ENCODE measurements at regions not wholly inside any gene's neighbourhood (a gene's known extent, or its start where the extent isn't known, plus 50 kb on each side); places are given as distances from the start of the nearest gene placed in this dataset.

DNA sequence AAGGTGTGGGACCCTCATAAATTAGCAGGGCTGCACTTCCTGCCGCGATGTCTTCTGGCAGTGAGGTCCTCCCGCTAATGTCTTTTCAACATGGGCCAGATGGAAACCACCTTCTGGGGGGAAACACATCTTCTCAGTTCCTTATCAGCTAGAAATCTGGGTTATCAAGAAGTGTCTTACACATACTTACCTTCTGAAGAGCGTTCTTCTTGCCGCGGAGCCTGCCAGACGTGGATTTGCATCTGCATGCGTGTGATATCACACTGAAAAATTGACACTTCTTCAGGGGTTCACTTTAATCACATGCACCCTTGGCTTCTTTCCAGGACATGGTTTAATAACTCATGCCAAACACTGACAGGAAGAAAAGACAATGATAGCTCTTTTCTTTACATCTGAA is 163.5 kb upstream of the SOX11 start:
- no peak for DNase-seq

DNA sequence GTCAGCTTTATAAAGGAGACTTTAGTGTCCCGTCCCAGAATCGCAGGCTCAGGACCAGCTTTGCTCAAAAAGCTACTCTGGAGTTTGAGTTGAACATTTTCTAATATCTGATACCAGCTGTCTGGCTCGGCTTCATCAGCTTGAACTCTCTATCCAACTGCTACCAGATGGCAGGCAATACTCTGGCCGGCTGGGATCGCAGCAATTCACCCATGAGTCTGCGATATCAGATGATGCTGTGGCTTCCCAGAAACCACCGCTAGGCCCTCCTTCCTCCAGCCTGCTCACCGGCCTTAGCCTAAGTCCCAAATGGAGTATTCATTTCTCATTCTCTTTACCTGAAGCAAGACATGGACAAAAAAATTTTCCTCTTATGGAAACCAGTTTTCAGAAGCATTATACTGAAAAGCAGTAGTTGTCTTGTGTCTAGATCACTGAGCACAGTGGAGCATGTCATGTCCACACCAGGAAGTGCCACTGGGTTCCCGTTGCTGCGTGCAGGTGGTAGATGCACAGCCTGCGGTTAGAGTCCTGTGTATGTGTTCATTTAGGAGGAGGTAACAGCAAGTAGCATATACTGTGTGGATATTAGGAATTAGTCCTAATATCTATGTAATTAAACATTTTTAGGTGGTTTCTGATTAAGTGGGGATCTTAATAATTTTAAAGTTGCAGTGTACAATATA is 162.0 kb upstream of the SOX11 start:
- DNase-seq: no peak

DNA sequence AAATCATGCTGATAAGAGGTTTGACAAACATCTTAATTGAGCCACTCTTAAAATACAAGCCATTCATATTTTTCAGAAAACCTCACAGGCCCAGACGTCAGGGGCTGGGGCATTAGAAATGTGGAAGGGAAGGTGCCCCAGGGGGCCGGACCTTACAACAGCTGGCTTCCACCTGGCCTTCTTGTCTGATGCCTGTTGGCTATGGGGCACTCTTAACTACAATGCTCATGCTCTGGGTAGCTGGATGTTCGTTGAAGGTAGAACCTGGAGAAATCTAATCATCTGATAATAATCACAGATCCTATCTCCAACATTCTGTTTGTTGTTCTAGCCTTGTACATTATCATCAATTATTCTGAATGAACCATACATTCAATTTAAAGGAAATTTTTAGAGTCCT is 156.9 kb upstream of the SOX11 start:
- no peak for DNase-seq

DNA sequence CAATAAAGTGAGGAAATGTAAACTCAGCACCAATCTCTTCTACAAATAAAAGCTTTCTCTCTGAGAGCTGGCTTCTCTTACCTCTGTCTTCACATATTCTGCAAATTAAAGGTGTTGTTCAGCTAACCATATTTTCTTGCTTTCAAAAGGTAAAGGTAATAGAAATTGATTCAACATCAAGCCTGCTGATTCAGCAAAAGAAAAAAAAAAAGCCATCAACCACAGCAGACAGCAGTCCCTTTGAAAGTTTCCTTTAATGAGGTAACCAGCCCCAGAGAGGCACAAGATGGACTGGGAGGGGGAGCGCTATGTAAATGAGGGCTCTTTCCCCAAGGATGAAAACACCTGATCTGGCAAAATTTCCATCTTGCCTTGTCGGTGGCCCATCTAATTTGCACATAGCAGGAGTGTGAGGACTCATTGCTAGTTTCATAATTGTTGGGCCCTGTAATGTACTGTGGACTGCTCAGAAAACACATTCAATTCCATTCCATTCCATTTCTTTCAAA is 154.9 kb upstream of the SOX11 start:
- no peak for DNase-seq

DNA sequence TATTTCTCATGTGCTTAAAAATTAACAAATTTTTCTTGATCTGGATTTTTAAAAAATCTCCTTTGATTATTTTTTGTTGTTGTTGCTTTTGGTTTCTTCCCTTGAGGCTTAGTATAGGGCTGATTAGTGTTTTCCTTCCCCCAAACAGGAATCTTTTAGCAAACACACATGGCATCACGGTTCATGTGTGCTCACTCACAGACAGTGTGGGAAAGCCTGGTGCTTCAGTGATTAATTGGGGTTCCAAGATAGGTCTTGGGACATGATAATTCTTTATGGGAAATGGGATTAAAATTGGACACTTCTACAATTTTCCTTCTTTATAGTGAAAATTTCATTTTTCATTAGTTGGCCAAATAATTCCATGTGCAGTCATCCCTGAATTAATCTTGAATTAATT is 153.9 kb upstream of the SOX11 start:
- DNase-seq: no peak

DNA sequence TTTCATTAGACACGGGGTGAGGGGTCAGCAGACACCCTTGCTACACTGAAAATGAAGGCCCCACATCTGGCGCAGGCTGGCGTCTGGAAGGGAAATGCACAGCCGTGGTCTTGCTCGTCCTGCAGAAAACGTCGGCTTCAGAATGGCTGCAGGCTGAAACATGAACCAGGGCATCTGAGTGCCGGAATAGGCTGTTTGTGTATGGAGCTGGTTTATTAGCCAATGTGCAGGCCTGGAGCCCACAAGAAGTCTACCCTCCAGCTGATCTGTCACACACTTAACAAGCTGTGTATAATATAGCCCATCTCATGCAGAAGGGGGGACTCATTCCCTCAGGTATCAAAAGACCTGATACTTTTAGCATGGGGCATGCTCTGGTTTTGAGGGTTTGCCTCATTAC is 153.4 kb upstream of the SOX11 start:
- no peak for DNase-seq

DNA sequence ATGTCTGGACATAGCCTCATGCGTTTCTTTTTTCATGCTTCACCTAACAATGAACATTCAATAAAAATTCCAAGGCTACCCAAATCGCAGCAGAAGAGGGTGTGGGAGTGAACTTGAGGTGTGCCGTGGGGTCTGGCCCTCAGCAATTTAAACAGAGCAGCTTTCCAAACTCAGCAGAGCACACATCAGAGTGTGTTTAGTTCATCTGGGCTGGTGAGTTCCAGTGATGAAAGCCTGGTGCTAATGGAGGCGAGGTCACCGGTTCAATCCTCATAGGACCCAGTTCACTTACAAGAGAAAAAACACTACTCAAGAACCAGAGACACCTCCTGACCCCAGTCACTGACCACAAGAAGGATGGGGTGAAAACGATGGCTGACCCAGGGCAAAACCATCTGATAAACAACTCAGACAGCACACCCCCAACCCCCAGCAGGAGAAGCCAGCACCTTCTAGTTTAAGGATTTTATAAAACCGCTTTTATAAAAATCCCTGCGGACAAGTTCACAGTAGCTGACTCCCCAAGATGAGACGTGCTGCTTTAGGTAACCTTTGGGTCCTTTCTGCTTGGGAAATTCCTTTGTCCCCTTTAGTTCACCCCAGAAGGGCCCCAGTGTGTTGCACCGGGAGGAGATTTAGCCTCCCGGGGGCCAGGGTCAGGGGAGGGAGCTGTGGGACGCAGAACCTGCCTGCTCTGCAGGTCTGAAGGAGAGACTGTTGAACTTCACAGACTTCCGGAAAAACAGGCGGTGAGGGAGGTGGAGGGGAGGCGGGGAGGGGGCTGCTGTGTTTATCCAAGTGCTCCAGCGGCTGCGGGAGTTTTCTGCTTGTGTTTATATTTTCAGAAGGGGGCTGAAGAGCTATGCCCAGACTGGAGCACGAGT is 152.7 kb upstream of the SOX11 start:
- no peak for DNase-seq

DNA sequence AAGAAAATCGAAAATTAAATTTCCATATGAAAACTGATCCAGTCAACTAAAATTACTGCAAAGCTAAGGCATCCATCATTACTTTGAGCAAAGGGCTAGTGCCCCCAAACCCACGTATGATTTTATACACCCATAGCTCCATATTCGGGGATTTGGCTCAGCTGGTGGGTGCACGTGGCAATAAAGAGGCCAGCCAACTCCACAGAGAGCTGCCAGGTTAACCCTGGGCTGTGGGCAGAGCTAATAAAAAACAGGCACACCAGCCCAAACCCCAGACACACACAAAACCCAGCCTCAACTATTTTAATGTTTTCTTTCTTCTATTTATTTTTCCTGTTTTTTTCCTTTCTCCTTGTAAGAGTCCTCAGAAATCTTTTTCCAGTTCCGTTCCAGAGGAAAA is 151.3 kb upstream of the SOX11 start:
- no peak for DNase-seq

DNA sequence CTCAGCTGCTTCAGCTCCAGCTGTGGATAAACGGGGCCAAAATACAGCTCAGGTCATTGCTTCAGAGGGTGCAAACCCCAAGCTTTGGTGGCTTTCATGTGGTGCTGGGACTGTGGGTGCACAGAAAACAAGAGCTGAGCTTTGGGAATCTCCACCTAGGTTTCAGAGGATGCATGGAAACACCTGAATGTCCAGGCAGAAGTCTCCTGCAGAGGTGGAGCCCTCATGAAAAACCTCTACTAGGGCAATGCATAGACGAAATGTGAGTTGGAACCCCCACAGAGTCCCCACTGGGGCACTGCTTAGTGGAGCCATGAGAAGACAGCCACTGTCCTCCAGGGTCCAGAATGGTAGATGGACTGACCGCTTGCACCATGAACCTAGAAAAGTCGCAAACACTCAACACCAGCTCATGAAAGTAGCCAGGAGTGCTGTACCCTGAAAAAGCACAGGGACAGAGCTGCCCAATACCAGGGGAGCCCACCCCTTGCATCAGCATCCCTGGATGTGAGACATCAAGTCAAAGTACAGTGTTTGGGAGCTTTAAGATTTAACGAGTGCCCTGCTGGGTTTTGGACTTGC is 147.9 kb upstream of the SOX11 start:
- DNase-seq: no peak

DNA sequence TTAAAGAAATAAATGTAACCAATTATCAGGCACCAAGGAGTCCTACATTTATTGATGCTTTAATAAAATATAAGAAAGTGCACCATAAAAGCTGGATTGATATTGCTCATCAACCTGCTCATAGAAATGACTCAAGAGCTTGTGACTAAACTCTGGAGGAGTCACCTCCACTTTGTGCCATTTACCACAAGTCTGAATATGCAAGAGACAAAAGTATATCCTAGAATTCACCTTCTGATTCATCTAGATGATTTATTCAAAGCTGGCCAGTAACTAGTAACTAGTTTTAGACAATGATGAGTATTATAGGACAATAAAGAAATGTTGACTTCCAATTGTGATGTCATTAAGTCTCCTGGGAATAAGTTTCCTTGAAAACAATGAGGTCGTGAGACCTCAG is 146.0 kb upstream of the SOX11 start:
- no peak for DNase-seq

DNA sequence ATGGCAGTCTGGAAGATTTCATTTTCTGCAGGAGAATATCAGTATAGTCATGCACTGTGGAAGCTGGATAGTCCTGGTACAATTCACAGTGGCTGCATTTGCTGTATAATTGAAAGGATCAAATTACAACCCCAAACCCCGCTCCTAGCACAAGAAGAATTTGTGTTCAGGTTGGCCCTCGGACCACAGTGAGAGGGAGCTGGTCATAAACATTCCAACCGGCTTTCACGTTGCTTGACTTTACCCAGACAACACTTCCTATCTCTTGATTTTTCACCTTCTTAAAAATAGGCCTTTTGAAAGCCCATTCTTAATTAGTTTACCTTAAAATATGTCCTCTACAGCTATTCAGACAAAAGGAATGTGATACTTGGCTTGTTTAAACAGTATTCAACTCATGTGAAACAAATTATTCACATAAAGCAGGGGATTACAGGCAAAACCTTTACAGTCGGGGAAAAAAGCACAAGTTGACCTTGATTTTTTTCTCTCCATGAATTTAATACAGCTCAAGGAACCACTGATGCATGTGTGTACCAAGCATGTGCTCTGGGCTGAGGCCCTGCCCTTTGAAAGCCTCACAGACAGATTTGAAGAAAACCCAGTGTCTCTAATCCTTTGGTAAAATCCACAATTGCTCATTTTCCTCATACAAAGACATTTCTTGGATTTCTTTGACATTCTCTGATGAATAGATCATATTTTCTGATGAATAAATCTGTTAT is 143.0 kb upstream of the SOX11 start:
- no peak for DNase-seq

DNA sequence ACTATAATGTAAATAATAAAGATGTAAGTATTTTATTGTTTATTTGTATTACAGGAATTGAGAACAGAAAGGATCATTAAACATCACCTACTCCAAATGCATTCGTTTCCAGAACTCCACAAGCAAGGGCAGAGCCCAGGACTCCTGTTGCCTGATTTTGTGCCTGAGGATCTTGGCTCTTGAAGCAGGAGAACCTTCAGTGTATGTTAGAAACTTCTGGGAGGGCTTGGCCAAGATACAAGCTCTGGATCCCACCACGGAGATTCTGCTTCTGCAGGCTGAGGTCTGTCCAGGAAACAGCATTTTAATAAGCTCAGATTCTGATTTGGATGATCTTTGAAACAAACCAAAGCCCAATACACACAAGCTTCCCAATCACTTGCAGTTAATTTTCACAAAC is 142.4 kb upstream of the SOX11 start:
- no peak for DNase-seq

DNA sequence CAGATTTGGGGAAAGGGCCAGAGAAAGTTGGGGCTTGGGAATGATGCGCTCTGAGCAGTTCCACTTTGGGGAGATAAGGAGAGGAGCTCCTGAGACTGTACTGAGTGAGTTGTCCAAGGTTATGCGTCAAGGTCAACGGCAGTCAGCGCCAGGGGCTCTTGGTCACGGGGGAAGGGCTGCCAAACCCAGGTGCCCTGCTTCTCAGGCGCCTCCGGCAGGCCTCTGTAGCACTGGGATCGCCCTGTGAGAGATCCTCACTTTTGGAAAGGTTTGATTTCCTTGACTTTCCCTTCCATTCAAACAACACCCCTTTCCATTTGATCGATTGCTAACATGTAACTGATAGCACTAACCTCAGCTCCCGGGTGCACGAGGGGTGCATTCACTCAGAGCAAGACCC is 136.5 kb upstream of the SOX11 start:
- DNase-seq: no peak

DNA sequence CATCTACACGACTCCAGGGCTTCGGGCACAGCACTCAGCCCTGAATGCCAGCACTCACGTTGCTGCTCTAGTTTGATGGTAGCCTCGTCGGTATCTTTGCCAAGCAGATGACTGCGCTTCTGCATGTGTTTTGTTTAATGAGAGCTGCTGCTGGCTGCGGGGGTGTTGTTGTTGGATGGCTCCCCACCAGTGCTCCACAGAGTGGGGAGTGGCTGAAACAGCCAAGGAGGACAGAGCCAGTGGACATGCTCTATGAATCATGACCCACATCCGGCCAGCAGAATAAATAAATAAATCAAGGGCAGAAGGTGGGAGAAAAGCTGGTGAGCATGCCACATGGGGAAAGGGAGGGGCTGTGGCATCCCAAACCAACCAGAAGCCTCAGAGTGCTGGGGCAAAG is 131.2 kb upstream of the SOX11 start:
- no peak for DNase-seq

DNA sequence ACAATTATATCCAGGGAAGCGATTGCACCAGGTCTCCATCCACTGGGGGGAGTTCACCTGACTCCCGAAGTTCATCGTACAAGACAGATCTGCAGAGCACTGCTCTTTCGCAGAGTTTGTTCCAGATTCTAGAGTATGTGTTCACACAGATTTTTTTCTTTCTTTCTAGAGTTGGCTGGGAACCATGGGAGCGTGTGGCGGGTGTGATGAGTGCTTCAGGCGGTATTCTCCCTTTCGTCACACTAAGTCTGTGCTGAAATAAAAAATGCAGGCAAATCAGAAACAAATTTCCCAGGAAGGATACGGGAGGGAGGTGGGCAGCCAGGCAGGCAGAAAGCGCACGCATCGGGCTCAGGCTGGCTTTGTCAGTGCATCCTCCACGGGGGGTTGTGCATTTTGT is 129.8 kb upstream of the SOX11 start:
- no peak for DNase-seq

DNA sequence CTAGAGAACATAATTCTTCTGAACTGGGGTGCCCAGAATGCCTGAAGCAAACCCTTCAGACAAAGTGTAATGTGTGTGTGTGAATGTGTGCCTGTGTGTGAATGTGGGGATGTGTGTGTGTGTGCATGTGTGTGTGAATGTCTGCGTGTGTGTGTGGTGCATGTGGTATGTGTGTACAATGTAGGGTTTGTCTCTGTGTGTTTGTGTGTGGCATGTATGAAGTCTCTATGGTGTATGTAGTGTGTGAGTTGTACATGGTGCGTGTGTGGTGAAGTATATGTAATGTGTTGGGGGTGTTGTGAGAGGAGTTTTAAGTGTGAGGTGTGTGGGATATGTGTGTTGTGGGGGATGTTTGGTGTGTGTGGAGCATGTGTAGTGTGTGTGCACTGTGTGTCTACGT is 129.3 kb upstream of the SOX11 start:
- DNase-seq: no peak

DNA sequence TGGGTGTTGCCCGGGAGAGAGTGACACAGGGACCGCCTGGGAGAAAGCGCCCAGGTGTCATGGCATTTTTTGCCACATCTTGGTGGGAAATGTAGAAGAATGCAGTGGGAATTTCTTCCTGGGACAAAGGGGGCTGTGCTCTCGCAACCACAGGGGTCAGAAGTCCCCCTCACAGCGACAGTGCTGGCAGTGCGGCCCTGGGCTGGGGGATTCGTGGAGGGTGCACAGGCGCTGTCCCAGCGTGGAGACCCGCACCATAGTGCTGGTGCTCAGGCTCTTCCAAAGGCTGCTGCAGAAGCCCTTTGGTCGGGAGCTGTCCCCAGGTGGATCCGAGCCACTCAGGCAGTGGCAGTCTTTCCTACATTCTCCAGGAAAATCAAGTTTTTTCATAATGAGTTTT is 128.8 kb upstream of the SOX11 start:
- DNase-seq: no peak

DNA sequence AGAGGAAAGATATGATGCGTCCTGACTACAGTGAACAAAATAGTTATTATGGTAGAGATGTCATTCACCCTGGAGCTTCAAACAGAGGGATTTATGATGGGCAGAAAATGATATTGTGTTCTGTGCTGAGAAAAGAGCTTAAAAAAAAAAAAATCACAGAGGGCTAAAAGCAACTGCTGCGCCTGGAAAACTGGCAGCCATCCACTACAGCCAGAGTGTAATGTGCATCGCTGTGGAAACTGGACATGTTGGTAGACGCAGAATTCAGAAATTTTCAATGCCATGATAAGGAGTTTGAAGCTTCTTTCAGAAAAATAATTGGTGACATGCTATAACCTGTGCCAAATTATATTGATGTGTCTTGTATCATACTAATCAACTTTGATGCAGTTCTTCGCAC is 122.9 kb upstream of the SOX11 start:
- DNase-seq: no peak

DNA sequence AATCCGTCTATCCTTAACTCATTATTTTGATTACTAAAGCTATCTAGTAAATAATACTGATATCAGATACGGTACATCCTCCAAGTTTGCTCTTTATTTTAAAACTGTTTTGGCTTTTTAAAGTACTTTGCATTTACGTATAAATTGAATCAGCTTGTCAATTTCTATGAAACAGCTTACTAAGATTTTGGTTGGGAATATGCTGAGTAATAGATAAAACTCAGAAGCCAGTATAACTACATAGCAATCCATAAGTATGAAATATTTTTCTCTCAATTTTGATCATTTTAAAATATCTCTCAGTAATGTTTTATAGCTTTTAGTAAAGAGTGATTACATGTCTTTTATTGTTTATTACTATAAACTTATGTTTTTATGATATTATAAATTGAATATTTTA is 116.2 kb upstream of the SOX11 start:
- no peak for DNase-seq

DNA sequence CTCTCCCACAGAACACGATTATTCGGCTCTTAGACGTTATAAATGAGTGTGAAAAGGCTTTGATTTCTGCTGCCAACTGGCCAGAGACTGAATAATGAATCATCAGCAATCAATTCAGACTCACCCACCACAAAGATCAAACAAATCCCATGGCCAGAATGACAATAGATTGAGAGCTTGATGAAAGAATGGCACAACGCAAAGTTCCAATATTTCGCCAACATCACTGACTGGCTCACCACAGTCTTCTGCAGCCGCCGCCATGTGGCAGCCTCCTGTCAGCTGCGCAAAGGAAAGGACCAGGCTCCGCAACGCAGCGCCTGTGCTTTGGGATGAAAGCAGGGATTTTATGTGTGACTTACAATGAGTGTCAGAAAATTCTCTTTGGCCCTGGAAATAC is 104.4 kb upstream of the SOX11 start:
- DNase-seq: no peak

DNA sequence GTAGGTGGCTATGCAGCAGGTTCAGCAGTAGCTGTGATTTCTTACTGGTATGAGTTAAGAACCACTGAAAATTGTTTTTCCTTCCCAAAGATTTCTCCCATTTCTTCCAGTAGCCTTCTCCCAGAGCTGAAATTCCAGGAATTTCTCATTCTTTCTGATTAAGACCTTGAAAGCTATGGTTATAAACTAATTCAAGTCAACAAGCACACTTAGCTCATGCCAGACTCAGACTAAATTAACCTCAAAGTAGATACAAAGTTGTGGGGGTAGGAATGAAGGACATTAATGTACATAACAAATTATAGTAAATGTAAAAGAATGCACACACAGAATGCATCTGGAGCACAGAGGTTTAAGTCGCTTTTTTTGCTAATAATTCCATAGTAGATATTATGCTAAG is 103.6 kb upstream of the SOX11 start:
- DNase-seq: no peak

DNA sequence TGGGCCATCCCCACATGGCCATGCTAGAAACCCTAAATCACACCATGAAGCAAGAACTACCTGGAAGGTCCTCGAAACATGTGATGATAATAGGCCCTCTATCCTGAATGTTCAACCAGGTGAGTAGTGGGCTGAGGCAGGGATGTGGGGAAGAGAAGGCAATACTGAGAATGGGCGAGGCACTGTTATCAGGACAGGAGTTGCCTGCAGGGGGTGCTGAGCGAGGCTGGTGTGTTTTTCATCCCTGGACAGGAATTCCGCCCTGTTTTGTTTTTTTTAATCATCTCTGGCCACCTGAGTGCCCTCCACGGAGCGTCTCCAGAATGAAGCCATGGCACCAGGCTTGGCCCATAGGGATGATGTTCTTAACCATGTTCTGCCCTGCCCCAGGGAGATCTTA is 103.0 kb upstream of the SOX11 start:
- no peak for DNase-seq

DNA sequence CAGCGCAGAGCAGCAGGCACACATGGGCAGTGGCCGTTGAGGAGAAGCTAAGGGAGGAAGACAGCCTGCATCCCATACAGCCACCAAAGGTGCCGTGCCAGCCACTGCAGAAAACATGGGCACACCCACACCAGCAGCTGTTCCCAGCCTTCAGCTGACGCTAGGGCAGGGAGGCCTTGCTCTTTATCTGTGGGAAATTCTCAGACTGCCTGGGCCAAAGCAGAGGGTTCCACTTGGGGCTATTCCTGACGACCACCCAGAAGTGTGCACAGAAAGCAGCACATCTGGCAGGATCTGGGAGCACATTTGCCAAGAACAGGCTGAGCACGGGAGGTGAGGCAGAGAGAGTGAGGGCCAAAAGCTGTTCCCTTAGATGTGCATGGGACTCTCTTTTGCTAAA is 101.3 kb upstream of the SOX11 start:
- DNase-seq: no peak

DNA sequence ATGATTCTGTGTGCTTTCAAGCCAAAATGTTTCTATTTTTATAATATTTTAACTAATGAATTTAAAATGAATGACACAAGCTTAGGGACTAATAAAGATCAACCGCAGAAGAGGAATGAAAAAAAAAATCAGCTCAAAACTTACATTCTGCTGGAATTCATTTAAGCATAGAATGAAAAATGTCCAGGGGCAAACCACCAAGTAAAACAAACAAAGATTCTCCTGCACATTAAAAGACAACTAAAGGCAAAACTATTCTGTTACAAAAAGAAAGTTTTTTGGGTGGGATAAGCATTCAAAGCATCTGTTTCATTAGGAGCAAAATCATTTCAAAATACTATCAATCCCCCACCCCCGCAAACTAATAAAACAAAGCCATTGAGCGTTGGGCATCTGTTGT is 99.3 kb upstream of the SOX11 start:
- no peak for DNase-seq

Data from hematopoietic multipotent progenitor cell treated with erythropoietin and hydrocortisone succinate and interleukin-3 and kit ligand, for 4 days (in vitro differentiated cells).